HEK293 (cell line): ENCODE measurements at regions not wholly inside any gene's neighbourhood (a gene's known extent, or its start where the extent isn't known, plus 50 kb on each side); places are given as distances from the start of the nearest gene placed in this dataset.

Experiments used
- CTCF ChIA-PET: fragments of 350-600 bp; formaldehyde crosslinking; extraction: SDS; loops from one replicate; lab custom pipeline; 2021; ENCODE audit warnings: antibody characterized with exemption; lab: Yijun Ruan, JAX
- POLR2A ChIA-PET: fragments of 300-600 bp; formaldehyde crosslinking; extraction: SDS; loops from one replicate; lab custom pipeline; 2020; ENCODE audit warnings: antibody characterized with exemption, inconsistent platforms; lab: Yijun Ruan, JAX
- H3K27ac ChIP-seq: fragments of 200-500 bp; sonication (Bioruptor generic); 2 replicates; pipeline ENCODE4 v1.5.1; 2014; ENCODE audit warnings: low read depth, low read length, control low read depth, inconsistent platforms; ENCODE audit errors: extremely low read depth
- H3K36me3 ChIP-seq, 2 experiments: fragments of 200-500 bp in 1 of 2; sonication (Bioruptor generic) in 1 of 2; 1 replicate in 1 of 2; 2 replicates in 1 of 2; pipeline ENCODE4 v1.5.1; 2014 to 2017; ENCODE audit warnings: inconsistent platforms in 2 of 2, low read length in 2 of 2; ENCODE audit not compliant: control insufficient read depth in 2 of 2, insufficient read depth in 1 of 2
- H3K4me1 ChIP-seq: fragments of 200-500 bp; sonication (Bioruptor generic); 2 replicates; pipeline ENCODE4 v1.5.1; 2014; ENCODE audit warnings: mild to moderate bottlenecking, low read length, inconsistent platforms; ENCODE audit not compliant: control insufficient read depth, insufficient read depth
- H3K4me3 ChIP-seq: 2 replicates; pipeline ENCODE4 v1.5.1; 2011; ENCODE audit warnings: low read depth, mild to moderate bottlenecking, control low read depth, low read length, moderate library complexity
- H3K9me3 ChIP-seq: fragments of 200-500 bp; sonication (Bioruptor generic); 2 replicates; pipeline ENCODE4 v1.5.1; 2014; ENCODE audit warnings: low read depth, low read length, inconsistent platforms; ENCODE audit not compliant: control insufficient read depth, insufficient read depth
- BCL6B ChIP-seq: fragments of 450-650 bp; formaldehyde crosslinking; IDR thresholded peaks from 2 replicates; pipeline ENCODE4 v1.5.1; 2017; ENCODE audit warnings: missing biosample characterization, missing genetic modification characterization
- IKZF3 ChIP-seq: fragments of 450-650 bp; IDR thresholded peaks from 2 replicates; pipeline ENCODE4 v1.5.0; 2018; ENCODE audit warnings: missing biosample characterization, mild to moderate bottlenecking, missing genetic modification characterization, moderate library complexity
- KLF1 ChIP-seq: fragments of 450-650 bp; formaldehyde crosslinking; IDR thresholded peaks from 2 replicates; pipeline ENCODE4 v1.5.1; 2016; ENCODE audit warnings: missing biosample characterization, missing genetic modification characterization
- SP2 ChIP-seq: fragments of 450-650 bp; formaldehyde crosslinking; IDR thresholded peaks from 2 replicates; pipeline ENCODE4 v1.5.1; 2016; ENCODE audit warnings: missing biosample characterization, missing genetic modification characterization
- TCF7L2 ChIP-seq: IDR thresholded peaks from 2 replicates; pipeline ENCODE4 v1.6.1; 2011; ENCODE audit warnings: low read depth, mild to moderate bottlenecking, inconsistent platforms, low read length, moderate library complexity, borderline replicate concordance
- YY1 ChIP-seq: fragments of 450-650 bp; formaldehyde crosslinking; IDR thresholded peaks from 2 replicates; pipeline ENCODE4 v1.5.1; 2018; ENCODE audit warnings: missing biosample characterization, missing genetic modification characterization
- ZBTB6 ChIP-seq: fragments of 450-650 bp; formaldehyde crosslinking; IDR thresholded peaks from 2 replicates; pipeline ENCODE4 v1.5.1; 2017; ENCODE audit warnings: missing biosample characterization, missing genetic modification characterization
- ZBTB8A ChIP-seq: fragments of 450-650 bp; formaldehyde crosslinking; IDR thresholded peaks from 2 replicates; pipeline ENCODE4 v1.5.1; 2016; ENCODE audit warnings: missing biosample characterization, missing genetic modification characterization
- ZEB2 ChIP-seq: fragments of 450-650 bp; formaldehyde crosslinking; IDR thresholded peaks from 2 replicates; pipeline ENCODE4 v1.5.1; 2016; ENCODE audit warnings: missing biosample characterization, missing genetic modification characterization
- ZNF155 ChIP-seq: fragments of 450-650 bp; formaldehyde crosslinking; IDR thresholded peaks from 2 replicates; pipeline ENCODE4 v1.5.1; 2016; ENCODE audit warnings: missing biosample characterization, missing genetic modification characterization
- ZNF174 ChIP-seq: fragments of 450-650 bp; formaldehyde crosslinking; IDR thresholded peaks from 2 replicates; pipeline ENCODE4 v1.5.0; 2017; ENCODE audit warnings: missing biosample characterization, mild to moderate bottlenecking, missing genetic modification characterization
- ZNF202 ChIP-seq: fragments of 450-650 bp; formaldehyde crosslinking; IDR thresholded peaks from 2 replicates; pipeline ENCODE4 v1.5.1; 2016; ENCODE audit warnings: missing biosample characterization, missing genetic modification characterization, borderline replicate concordance
- ZNF274 ChIP-seq, 2 experiments: fragments of 200-500 bp in 1 of 2; fragments of 450-650 bp in 1 of 2; sonication (Bioruptor generic) in 1 of 2; formaldehyde crosslinking in 1 of 2; IDR thresholded peaks; 2 replicates each; pipeline versions ENCODE4 v1.5.1 to v1.6.1; 2014 to 2016; ENCODE audit warnings: borderline replicate concordance in 1 of 2, inconsistent platforms in 1 of 2, low read length in 1 of 2, missing biosample characterization in 1 of 2, missing genetic modification characterization in 1 of 2
- ZNF335 ChIP-seq: fragments of 450-650 bp; formaldehyde crosslinking; conservative IDR thresholded peaks from 2 replicates; pipeline ENCODE4 v1.5.1; 2016; ENCODE audit warnings: missing biosample characterization, missing genetic modification characterization
- ZNF391 ChIP-seq: fragments of 450-650 bp; formaldehyde crosslinking; IDR thresholded peaks from 2 replicates; pipeline ENCODE4 v1.5.1; 2016; ENCODE audit warnings: low read depth, missing biosample characterization, missing genetic modification characterization, borderline replicate concordance
- ZNF394 ChIP-seq: fragments of 450-650 bp; formaldehyde crosslinking; IDR thresholded peaks from 2 replicates; pipeline ENCODE4 v1.5.1; 2016; ENCODE audit warnings: missing biosample characterization, missing genetic modification characterization, mild to moderate bottlenecking, moderate library complexity, borderline replicate concordance
- ZNF416 ChIP-seq: fragments of 450-650 bp; formaldehyde crosslinking; IDR thresholded peaks from 2 replicates; pipeline ENCODE4 v1.5.1; 2016; ENCODE audit warnings: missing biosample characterization, missing genetic modification characterization
- ZNF596 ChIP-seq: fragments of 450-650 bp; IDR thresholded peaks from 2 replicates; pipeline ENCODE4 v1.5.0; 2018; ENCODE audit warnings: missing biosample characterization, mild to moderate bottlenecking, missing genetic modification characterization, moderate library complexity
- ZSCAN16 ChIP-seq: fragments of 450-650 bp; formaldehyde crosslinking; IDR thresholded peaks from 2 replicates; pipeline ENCODE4 v1.5.1; 2016; ENCODE audit warnings: missing biosample characterization, missing genetic modification characterization
- TF ChIP-seq, protein P1 (sequence below): fragments of 450-650 bp; formaldehyde crosslinking; IDR thresholded peaks from 2 replicates; pipeline ENCODE4; 2016; ENCODE audit warnings: missing biosample characterization, missing genetic modification characterization
- TF ChIP-seq, protein P2 (sequence below): fragments of 450-650 bp; formaldehyde crosslinking; IDR thresholded peaks from 2 replicates; pipeline ENCODE4 v1.5.1; 2016; ENCODE audit warnings: missing biosample characterization, missing genetic modification characterization

GRCh38 chr2:224223851-224224555 lies 177.9 kb downstream of the FAM124B start:
- Histone ChIP-seq H3K36me3 (no peaks in the 10 kb centered on the region), H3K4me1 (no peaks in the 10 kb centered on the region), H3K27ac (no peak overlapping the region), H3K4me3 (no peak overlapping the region), H3K9me3 (no peaks in the 10 kb centered on the region)
- ChIA-PET CTCF (interaction anchor here (0.5 to 1.1 kb wide), 3 partner anchors 127 to 1693 kb away, joined by 3 read pairs; no protein-coding TSS in a partner anchor), POLR2A (no interaction called here)
- TF ChIP-seq ZNF155 (tag by site-specific recombination) (no peak), KLF1 (no peak)
- TF ChIP-seq, all 188 proteins: peak for 0

DNA sequence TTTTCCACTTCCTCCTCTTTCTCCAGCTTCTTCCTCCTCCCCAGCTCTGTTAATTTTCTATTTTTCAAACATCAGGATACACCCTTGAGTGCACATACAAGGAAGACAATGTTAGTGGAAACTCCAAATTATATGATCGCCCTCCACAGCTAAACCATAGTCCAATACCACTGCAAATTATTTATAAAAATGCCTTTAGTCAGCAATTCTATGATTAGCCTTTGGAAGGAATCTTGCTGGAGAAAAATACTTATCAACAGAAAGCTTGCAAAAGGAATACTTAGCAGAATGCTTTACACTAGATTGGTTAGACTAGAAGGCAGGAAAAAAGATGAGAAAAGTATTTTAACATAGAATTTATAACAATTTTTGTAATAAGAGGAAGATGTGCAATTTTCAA lies 178.9 kb downstream of the FAM124B start:
- no peak for TF ChIP-seq IKZF3 (tag by site-specific recombination)
- TF ChIP-seq ZNF394 (tag by site-specific recombination): no peak
- TF ChIP-seq, protein P1, sequence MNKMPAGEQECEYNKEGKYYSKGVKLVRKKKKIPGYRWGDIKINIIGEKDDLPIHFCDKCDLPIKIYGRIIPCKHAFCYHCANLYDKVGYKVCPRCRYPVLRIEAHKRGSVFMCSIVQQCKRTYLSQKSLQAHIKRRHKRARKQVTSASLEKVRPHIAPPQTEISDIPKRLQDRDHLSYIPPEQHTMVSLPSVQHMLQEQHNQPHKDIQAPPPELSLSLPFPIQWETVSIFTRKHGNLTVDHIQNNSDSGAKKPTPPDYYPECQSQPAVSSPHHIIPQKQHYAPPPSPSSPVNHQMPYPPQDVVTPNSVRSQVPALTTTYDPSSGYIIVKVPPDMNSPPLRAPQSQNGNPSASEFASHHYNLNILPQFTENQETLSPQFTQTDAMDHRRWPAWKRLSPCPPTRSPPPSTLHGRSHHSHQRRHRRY (tag by site-specific recombination): no peak
- no peaks in the 10 kb centered on the region for H3K9me3 ChIP-seq
- H3K4me3 ChIP-seq: no peak overlapping the region
- H3K27ac ChIP-seq: no peak overlapping the region
- H3K36me3 ChIP-seq: no peaks in the 10 kb centered on the region
- no peaks in the 10 kb centered on the region for H3K4me1 ChIP-seq
- POLR2A ChIA-PET: no interaction called here
- CTCF ChIA-PET: interaction anchor here (0.7 to 1.1 kb wide), 2 partner anchors 230 to 476 kb away, joined by 3 to 4 read pairs; no protein-coding TSS in a partner anchor

- Histone ChIP-seq H3K4me3 (no peak overlapping the region), H3K9me3 (no peaks in the 10 kb centered on the region), H3K36me3 (no peaks in the 10 kb centered on the region), H3K27ac (no peak overlapping the region), H3K4me1 (no peaks in the 10 kb centered on the region)
- ChIA-PET POLR2A (no interaction called here), CTCF (no interaction called here)
- TF ChIP-seq ZNF416 (tag by site-specific recombination): no peak
- TF ChIP-seq ZNF202 (tag by site-specific recombination): no peak
- 0 out of 2 replicates have a peak, but pooled peaks have one; percentile 12 for TF ChIP-seq ZNF335 (tag by site-specific recombination)
- TF ChIP-seq BCL6B: no peak
- no peak for TF ChIP-seq ZSCAN16
- no peak for TF ChIP-seq ZBTB8A (tag by site-specific recombination)
Observed at GRCh38 chr2:224222291-224222690, 179.6 kb downstream of the FAM124B start.

- Histone ChIP-seq H3K4me1 (no peaks in the 10 kb centered on the region), H3K4me3 (no peak overlapping the region), H3K36me3 (no peaks in the 10 kb centered on the region), H3K27ac (no peak overlapping the region), H3K9me3 (no peaks in the 10 kb centered on the region)
- ChIA-PET CTCF (no interaction called here), POLR2A (no interaction called here)
- TF ChIP-seq ZNF596 (no peak), YY1 (no peak), ZEB2 (tag by site-specific recombination) (no peak), ZBTB6 (tag by site-specific recombination) (no peak), TCF7L2 (no peak), ZNF391 (tag by site-specific recombination) (no peak), ZNF274 (IDR thresholded peaks at IDR 0.05; ENCODE audit: low read length) (no peak), ZNF274 (tag by site-specific recombination; IDR thresholded peaks at IDR 0.05; ENCODE audit: borderline replicate concordance) (no peak), ZNF174 (no peak), ZNF416 (tag by site-specific recombination) (no peak), SP2 (tag by site-specific recombination) (no peak)
- TF ChIP-seq, protein P2, sequence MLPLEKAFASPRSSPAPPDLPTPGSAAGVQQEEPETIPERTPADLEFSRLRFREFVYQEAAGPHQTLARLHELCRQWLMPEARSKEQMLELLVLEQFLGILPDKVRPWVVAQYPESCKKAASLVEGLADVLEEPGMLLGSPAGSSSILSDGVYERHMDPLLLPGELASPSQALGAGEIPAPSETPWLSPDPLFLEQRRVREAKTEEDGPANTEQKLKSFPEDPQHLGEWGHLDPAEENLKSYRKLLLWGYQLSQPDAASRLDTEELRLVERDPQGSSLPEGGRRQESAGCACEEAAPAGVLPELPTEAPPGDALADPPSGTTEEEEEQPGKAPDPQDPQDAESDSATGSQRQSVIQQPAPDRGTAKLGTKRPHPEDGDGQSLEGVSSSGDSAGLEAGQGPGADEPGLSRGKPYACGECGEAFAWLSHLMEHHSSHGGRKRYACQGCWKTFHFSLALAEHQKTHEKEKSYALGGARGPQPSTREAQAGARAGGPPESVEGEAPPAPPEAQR (tag by site-specific recombination): no peak
Observed at GRCh38 chr2:224221455-224221913, 180.4 kb downstream of the FAM124B start.
